Kidney glomerular epithelial cell (primary cell): ENCODE measurements at regions not wholly inside any gene's neighbourhood (a gene's known extent, or its start where the extent isn't known, plus 50 kb on each side); places are given as distances from the start of the nearest gene placed in this dataset.
"Not testable (repeated sequence)": the region's sequence is repeated elsewhere in the genome, so short reads cannot be mapped to it uniquely, and the experiment has no call there.

ENCODE experiments used
- DNase-seq: peaks from one replicate; lab custom pipeline; 2025; lab: John Stamatoyannopoulos, UW

GRCh38 chr13:54709546-54709945 lies 1680.9 kb downstream of the OLFM4 start:
- no peak for DNase-seq

GRCh38 chr13:54733639-54734038 lies 1705.0 kb downstream of the OLFM4 start:
- DNase-seq: no peak

GRCh38 chr13:54737211-54737610 lies 1708.6 kb downstream of the OLFM4 start:
- DNase-seq: not testable (repeated sequence)

GRCh38 chr13:54742984-54743383 lies 1714.4 kb downstream of the OLFM4 start:
- no peak for DNase-seq

- no peak for DNase-seq
Observed at GRCh38 chr13:54744747-54745146, 1716.1 kb downstream of the OLFM4 start.

- no peak for DNase-seq
Observed at GRCh38 chr13:54750521-54750920, 1721.9 kb downstream of the OLFM4 start.

GRCh38 chr13:54758795-54759194 lies 1730.2 kb downstream of the OLFM4 start:
- no peak for DNase-seq

- DNase-seq: no peak
Observed at GRCh38 chr13:54768214-54768613, 1739.6 kb downstream of the OLFM4 start.

GRCh38 chr13:54775501-54776191 lies 1747.0 kb downstream of the OLFM4 start:
- DNase-seq: no peak

- DNase-seq: no peak
Observed at GRCh38 chr13:54787754-54788153, 1759.1 kb downstream of the OLFM4 start.

- no peak for DNase-seq
Observed at GRCh38 chr13:54799621-54800226, 1771.1 kb downstream of the OLFM4 start.

GRCh38 chr13:54802226-54802625 lies 1773.6 kb downstream of the OLFM4 start:
- no peak for DNase-seq

- no peak for DNase-seq
Observed at GRCh38 chr13:54805743-54806142, 1777.1 kb downstream of the OLFM4 start.

GRCh38 chr13:54821938-54822470 lies 1793.4 kb downstream of the OLFM4 start:
- not testable (repeated sequence) for DNase-seq

GRCh38 chr13:54829391-54830068 lies 1800.9 kb downstream of the OLFM4 start:
- not testable (repeated sequence) for DNase-seq

- DNase-seq: no peak
Observed at GRCh38 chr13:54836273-54836672, 1807.7 kb downstream of the OLFM4 start.

- DNase-seq: no peak
Observed at GRCh38 chr13:54841682-54842081, 1813.1 kb downstream of the OLFM4 start.

GRCh38 chr13:54845351-54845965 lies 1816.8 kb downstream of the OLFM4 start:
- DNase-seq: no peak

GRCh38 chr13:54852831-54853230 lies 1824.2 kb downstream of the OLFM4 start:
- DNase-seq: no peak

GRCh38 chr13:54859827-54860226 lies 1831.2 kb downstream of the OLFM4 start:
- no peak for DNase-seq

GRCh38 chr13:54875111-54875510 lies 1846.5 kb downstream of the OLFM4 start:
- no peak for DNase-seq

- no peak for DNase-seq
Observed at GRCh38 chr13:54879036-54879435, 1850.4 kb downstream of the OLFM4 start.

GRCh38 chr13:54884682-54885081 lies 1856.1 kb downstream of the OLFM4 start:
- no peak for DNase-seq
